HEK293 (cell line): ENCODE measurements at regions not wholly inside any gene's neighbourhood (a gene's known extent, or its start where the extent isn't known, plus 50 kb on each side); places are given as distances from the start of the nearest gene placed in this dataset.

Source experiments
- CTCF ChIP-seq: fragments of 450-650 bp; formaldehyde crosslinking; IDR thresholded peaks from 2 replicates; pipeline ENCODE4 v1.5.1; 2016; ENCODE audit warnings: missing biosample characterization, missing genetic modification characterization
- INSM2 ChIP-seq: fragments of 450-650 bp; formaldehyde crosslinking; IDR thresholded peaks from 2 replicates; pipeline ENCODE4 v1.5.1; 2016; ENCODE audit warnings: missing biosample characterization, missing genetic modification characterization
- TCF7L2 ChIP-seq: IDR thresholded peaks from 2 replicates; pipeline ENCODE4 v1.6.1; 2011; ENCODE audit warnings: low read depth, mild to moderate bottlenecking, inconsistent platforms, low read length, moderate library complexity, borderline replicate concordance
- ZNF18 ChIP-seq: fragments of 450-650 bp; formaldehyde crosslinking; IDR thresholded peaks from 2 replicates; pipeline ENCODE4 v1.5.1; 2016; ENCODE audit warnings: missing biosample characterization, missing genetic modification characterization
- ZNF214 ChIP-seq: fragments of 450-650 bp; formaldehyde crosslinking; IDR thresholded peaks from 2 replicates; pipeline ENCODE4 v1.5.1; 2017; ENCODE audit warnings: missing biosample characterization, mild to moderate bottlenecking, missing genetic modification characterization, borderline replicate concordance

GRCh38 chr20:34190262-34190661, 51.0 kb upstream of the ASIP start:
- TF ChIP-seq TCF7L2 = no peak
- no peak for TF ChIP-seq ZNF18 (tag by site-specific recombination)
- no peak for TF ChIP-seq INSM2 (tag by site-specific recombination)
- TF ChIP-seq CTCF (tag by site-specific recombination) = no peak
- TF ChIP-seq ZNF214 (tag by site-specific recombination) = no peak
